ENCODE measurements at regions not wholly inside any gene's neighbourhood (a gene's known extent, or its start where the extent isn't known, plus 50 kb on each side); places are given as distances from the start of the nearest gene placed in this dataset.
"Not testable (repeated sequence)": the region's sequence is repeated elsewhere in the genome, so short reads cannot be mapped to it uniquely, and the experiment has no call there.

GRCh38 chr11:107263844-107264563 is 193.6 kb downstream of the CWF19L2 start:
- no peaks in the 10 kb centered on the region for H4K20me1 ChIP-seq (ENCODE audit: insufficient read depth, low read length)
- H3K9ac ChIP-seq (ENCODE audit: low read depth, low read length), result no peak overlapping the region
- no peak overlapping the region for H3K4me2 ChIP-seq (ENCODE audit: insufficient read depth, low read length)
- H3K4me3 ChIP-seq (ENCODE audit: low read depth in 1 of 2, low read length in 2 of 2), result no peak overlapping the region
- H3K27ac ChIP-seq (ENCODE audit: low read length), result no peak overlapping the region
- H3K9me3 ChIP-seq (ENCODE audit: insufficient read depth, low read length, severe bottlenecking), result no peaks in the 10 kb centered on the region
- DNase-seq (peak; percentile 6), ATAC-seq (ENCODE audit: insufficient read depth, low read depth) (peak; percentile 58)
- no peak overlapping the region for H2AFZ ChIP-seq (ENCODE audit: low read depth, low read length)
- H3K27me3 ChIP-seq (ENCODE audit: insufficient read depth, low read length, poor library complexity), result no peaks in the 10 kb centered on the region
- no peaks in the 10 kb centered on the region for H3K79me2 ChIP-seq (ENCODE audit: insufficient read depth, low read length)
- H3K36me3 ChIP-seq (ENCODE audit: insufficient read depth, low read length), result no peaks in the 10 kb centered on the region
- TF ChIP-seq EZH2 (IDR thresholded peaks at IDR 0.05; ENCODE audit: borderline replicate concordance, low read depth, low read length, severe bottlenecking) (no peak), CTCF (IDR thresholded peaks at IDR 0.05; ENCODE audit: borderline replicate concordance, extremely low read depth, low read length, poor library complexity, severe bottlenecking) (no peak)
- H3K4me1 ChIP-seq (ENCODE audit: insufficient read depth, low read length), result no peaks in the 10 kb centered on the region

- Histone ChIP-seq H2AFZ (ENCODE audit: low read depth, low read length) (no peak overlapping the region), H3K27me3 (ENCODE audit: insufficient read depth, low read length, poor library complexity) (no peaks in the 10 kb centered on the region), H3K4me2 (ENCODE audit: insufficient read depth, low read length) (no peak overlapping the region), H3K27ac (ENCODE audit: low read length) (no peak overlapping the region), H4K20me1 (ENCODE audit: insufficient read depth, low read length) (no peaks in the 10 kb centered on the region), H3K4me1 (ENCODE audit: insufficient read depth, low read length) (no peaks in the 10 kb centered on the region), H3K9me3 (ENCODE audit: insufficient read depth, low read length, severe bottlenecking) (no peaks in the 10 kb centered on the region), H3K4me3 (ENCODE audit: low read depth in 1 of 2, low read length in 2 of 2) (no peak overlapping the region), H3K36me3 (ENCODE audit: insufficient read depth, low read length) (no peaks in the 10 kb centered on the region), H3K79me2 (ENCODE audit: insufficient read depth, low read length) (no peaks in the 10 kb centered on the region), H3K9ac (ENCODE audit: low read depth, low read length) (no peak overlapping the region)
- no peak for DNase-seq
- no peak for TF ChIP-seq CTCF (IDR thresholded peaks at IDR 0.05; ENCODE audit: borderline replicate concordance, extremely low read depth, low read length, poor library complexity, severe bottlenecking)
- no peak for TF ChIP-seq EZH2 (IDR thresholded peaks at IDR 0.05; ENCODE audit: borderline replicate concordance, low read depth, low read length, severe bottlenecking)
- no peak for ATAC-seq (ENCODE audit: insufficient read depth, low read depth)
These were observed 197.8 kb downstream of the CWF19L2 start for GRCh38 chr11:107259811-107260221.

- no peak for TF ChIP-seq EZH2 (IDR thresholded peaks at IDR 0.05; ENCODE audit: borderline replicate concordance, low read depth, low read length, severe bottlenecking)
- no peak for TF ChIP-seq CTCF (IDR thresholded peaks at IDR 0.05; ENCODE audit: borderline replicate concordance, extremely low read depth, low read length, poor library complexity, severe bottlenecking)
- Histone ChIP-seq H3K27ac (ENCODE audit: low read length) (no peak overlapping the region), H3K4me2 (ENCODE audit: insufficient read depth, low read length) (no peak overlapping the region), H3K27me3 (ENCODE audit: insufficient read depth, low read length, poor library complexity) (no peaks in the 10 kb centered on the region), H3K9me3 (ENCODE audit: insufficient read depth, low read length, severe bottlenecking) (no peaks in the 10 kb centered on the region), H3K79me2 (ENCODE audit: insufficient read depth, low read length) (no peaks in the 10 kb centered on the region), H3K36me3 (ENCODE audit: insufficient read depth, low read length) (no peaks in the 10 kb centered on the region), H2AFZ (ENCODE audit: low read depth, low read length) (no peak overlapping the region), H4K20me1 (ENCODE audit: insufficient read depth, low read length) (no peaks in the 10 kb centered on the region), H3K4me3 (ENCODE audit: low read depth in 1 of 2, low read length in 2 of 2) (no peak overlapping the region), H3K4me1 (ENCODE audit: insufficient read depth, low read length) (no peaks in the 10 kb centered on the region), H3K9ac (ENCODE audit: low read depth, low read length) (no peak overlapping the region)
- ATAC-seq (ENCODE audit: insufficient read depth, low read depth), result no peak
- no peak for DNase-seq
These were observed 199.9 kb downstream of the CWF19L2 start for GRCh38 chr11:107257710-107258109.

GRCh38 chr11:107253661-107254060 is 204.0 kb downstream of the CWF19L2 start:
- not testable (repeated sequence) for H3K36me3 ChIP-seq (ENCODE audit: insufficient read depth, low read length); H4K20me1 ChIP-seq (ENCODE audit: insufficient read depth, low read length); H3K4me3 ChIP-seq (ENCODE audit: low read depth in 1 of 2, low read length in 2 of 2); H3K4me2 ChIP-seq (ENCODE audit: insufficient read depth, low read length); H3K9ac ChIP-seq (ENCODE audit: low read depth, low read length); H3K4me1 ChIP-seq (ENCODE audit: insufficient read depth, low read length); H2AFZ ChIP-seq (ENCODE audit: low read depth, low read length); H3K27me3 ChIP-seq (ENCODE audit: insufficient read depth, low read length, poor library complexity); H3K9me3 ChIP-seq (ENCODE audit: insufficient read depth, low read length, severe bottlenecking); DNase-seq; H3K27ac ChIP-seq (ENCODE audit: low read length); H3K79me2 ChIP-seq (ENCODE audit: insufficient read depth, low read length); ATAC-seq (ENCODE audit: insufficient read depth, low read depth)
